DMS 273 treated with DMSO at 0.1 percent for 48 hours (cell line): ENCODE measurements at regions not wholly inside any gene's neighbourhood (a gene's known extent, or its start where the extent isn't known, plus 50 kb on each side); places are given as distances from the start of the nearest gene placed in this dataset.
"Not testable (repeated sequence)": the region's sequence is repeated elsewhere in the genome, so short reads cannot be mapped to it uniquely, and the experiment has no call there.

ENCODE experiments used
- DNase-seq: peaks from one replicate; lab custom pipeline; 2025; lab: John Stamatoyannopoulos, UW

DNA sequence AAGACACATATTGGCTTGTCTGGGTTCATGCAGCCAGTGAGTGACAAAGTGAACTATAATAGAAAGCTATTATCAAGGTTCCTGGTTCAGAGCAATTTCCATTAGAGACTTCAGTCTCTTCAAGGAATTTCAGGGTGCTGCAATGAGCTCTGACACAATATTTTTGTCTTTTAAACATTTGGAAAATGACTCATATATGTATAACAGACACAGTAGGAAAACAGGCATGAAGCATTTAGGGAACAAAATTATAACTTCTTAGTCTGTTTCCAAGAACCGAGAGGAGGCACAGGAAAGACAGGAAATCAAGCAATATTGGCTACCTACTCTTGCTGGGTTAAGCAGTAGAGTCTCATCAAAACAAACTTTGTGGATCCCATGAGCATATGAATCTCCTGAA, 170.4 kb downstream of the PTPRC start:
- DNase-seq, result no peak

DNA sequence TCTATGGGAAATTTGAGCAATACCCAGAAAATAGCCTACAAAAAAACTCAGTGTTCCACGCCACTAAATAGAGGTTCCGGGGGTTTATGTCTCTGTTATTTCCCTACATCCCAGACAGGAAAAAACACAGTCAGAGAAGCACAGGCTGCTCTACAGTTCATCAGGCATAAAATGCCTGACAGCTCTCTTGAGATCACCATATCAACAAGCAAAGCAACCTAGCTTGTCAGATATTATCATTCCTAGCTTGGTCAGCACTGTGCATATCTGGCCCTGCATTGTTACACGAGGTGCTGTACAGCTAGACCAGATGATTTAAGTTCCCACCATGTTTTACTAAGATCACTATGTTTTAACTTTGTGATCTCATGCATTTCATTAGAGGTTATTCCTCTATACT, 172.6 kb downstream of the PTPRC start:
- no peak for DNase-seq

DNA sequence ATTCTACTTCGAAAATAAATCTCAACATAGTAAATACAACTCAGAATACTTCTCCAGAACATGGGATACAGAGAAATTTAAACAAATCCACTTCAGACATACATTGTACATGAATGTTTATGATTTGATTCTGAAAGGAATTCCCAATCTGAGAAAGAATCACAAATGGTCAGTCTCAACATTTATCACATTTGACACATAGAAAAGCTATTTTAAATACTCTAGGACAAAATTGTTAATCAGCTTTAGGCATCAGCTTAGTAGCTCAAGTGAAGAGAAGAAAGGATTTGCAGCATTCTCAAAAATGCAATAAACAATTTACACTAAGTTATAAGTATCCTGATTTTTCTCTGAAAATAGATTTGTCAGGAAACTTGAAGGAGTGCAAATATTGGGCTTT, 184.8 kb downstream of the PTPRC start:
- DNase-seq, result no peak

DNA sequence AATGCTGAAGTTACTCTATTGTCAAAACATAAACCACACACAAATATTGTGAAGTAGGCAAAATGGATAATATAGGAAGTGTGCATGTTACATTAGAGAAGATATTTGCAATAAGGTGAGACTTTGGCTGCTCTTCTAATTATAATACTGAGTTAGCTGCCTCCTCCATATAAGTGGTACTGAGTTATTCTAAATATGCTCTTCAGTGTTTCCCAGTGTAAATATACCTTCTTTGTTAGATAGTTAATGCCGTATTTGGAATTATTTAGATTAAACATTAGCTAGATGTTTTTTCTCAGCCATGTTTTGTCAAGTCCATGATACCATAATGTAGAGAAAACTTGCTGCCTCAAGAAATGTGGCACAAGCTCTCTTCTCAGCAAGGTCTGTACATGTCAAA, 186.4 kb downstream of the PTPRC start:
- no peak for DNase-seq

DNA sequence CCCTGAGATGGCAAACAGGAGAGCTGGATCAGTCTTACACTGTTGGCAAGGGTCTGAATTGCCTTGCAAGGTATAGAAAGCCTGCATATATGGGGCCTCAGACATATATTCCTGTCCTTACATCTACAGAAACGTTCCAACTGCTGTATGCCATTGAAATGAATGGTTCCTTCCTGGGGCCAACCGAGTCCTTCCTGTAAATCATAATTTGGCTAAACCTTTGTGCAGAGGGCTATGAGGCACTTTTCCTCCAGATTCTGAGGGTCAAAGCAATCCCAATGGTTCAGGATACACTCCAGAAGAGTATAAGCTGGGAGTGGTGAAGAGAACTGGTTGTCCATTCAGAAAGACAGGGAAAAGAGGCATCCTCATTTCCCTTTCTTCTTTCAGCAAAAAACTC, 190.5 kb downstream of the PTPRC start:
- DNase-seq, result no peak

DNA sequence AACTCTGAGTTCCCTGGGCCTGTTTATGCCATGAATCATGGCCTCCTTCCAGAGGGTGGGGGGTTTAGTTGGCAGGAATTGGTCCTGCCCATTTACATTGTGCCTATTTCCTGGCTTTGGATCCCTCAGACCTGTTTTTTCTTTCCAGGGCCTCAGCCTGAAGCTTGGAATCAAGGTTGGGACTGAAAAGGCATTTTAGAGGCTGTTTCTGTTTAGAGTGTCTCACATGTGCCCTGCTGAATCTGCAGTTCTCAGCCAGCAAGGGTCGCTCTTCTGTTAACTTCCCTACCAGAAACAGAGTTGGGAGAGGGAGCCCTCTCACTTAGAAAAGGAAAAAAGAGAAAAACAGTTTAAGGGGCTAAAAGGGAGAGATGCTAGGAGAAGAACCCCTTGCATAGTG, 191.1 kb downstream of the PTPRC start:
- DNase-seq, result no peak

DNA sequence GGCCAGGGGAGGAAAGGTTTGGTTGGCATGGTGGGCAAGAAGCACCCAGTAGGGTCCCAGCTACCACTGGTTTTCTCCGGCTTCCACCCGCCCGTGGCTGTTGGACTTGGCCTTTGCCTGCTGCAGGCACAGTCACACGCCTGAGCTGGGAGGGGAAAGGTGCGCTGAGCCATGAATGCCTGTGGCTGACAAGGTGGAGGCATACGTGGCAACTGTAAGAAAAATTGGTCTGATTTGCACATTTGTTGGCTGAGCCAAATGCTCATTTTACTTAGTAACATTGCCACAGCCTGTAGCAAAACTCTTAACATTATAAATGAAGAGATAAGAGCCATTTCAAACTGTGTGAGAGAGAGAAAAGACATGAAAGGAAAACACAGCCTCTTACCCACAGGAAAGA, 191.6 kb downstream of the PTPRC start:
- no peak for DNase-seq

DNA sequence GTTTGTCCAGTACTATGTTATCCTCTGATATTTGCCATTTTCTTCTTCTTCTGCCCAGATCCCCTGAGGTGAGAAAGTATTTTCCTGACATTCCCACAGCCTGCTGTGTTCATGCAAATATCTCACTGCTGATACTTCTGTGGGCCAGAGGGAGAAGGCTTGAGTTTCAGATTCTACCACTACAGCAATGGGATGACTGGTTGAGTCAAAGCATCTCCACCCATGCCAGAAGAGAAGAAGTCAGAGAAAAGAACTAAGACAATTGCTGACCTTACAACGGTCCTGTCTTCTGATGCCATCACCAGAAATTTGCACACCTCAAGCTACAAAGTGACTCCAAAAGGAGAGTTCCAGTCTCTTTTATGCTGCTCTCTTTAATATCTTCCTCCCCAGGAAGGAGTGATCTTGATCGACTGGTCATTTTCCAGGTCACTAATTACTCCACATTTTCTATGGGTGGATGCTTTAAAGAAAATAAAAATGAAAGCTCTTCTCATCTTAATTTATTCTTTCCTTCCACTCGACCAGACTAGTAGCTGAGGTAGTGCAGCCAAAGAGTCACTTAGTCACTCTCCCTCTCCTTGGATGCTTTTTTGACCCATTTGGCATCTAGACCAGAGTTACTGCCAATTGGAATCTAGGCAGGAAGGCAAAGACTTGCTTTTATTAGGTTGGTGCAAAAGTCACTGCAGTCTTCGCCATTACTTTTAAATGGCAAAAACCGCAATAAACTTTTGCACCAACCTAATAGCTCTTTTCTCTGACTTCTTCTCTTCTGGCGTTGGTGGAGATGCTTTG, 195.1 kb downstream of the PTPRC start:
- no peak for DNase-seq

DNA sequence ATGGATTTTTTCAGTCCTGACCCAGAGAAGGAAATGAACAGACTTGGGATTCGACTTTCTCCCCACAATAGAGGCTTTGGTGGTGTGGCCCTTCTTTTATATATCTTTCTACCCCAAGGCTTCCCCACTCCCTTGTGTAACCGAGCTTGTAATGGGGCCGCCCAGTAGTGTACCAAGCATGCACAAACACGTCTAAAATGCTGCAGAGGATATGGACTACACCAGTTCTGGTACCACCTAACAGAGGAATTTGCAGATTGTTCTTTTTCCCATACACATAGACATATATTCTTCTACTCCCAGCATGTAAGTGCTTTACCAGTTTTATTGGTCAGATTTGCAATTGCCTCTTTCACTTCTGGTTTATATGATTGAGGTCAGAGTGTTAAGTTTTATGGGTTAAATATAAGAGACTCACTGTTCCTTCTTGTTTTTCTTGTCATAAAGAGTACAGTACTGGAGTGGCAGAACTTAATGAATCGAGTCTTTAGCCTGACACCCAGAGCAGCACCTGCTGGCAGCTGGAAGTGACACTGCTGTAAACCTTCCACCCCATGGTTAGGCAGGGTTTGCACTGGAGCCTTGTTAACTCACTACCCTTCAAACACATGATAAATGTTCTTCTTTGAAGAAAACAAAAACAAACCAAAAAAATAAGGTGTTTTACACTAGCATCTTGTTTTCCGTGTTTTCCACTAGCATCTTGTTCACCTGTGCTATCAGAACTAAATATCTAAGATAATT, 198.6 kb downstream of the PTPRC start:
- DNase-seq, result no peak

DNA sequence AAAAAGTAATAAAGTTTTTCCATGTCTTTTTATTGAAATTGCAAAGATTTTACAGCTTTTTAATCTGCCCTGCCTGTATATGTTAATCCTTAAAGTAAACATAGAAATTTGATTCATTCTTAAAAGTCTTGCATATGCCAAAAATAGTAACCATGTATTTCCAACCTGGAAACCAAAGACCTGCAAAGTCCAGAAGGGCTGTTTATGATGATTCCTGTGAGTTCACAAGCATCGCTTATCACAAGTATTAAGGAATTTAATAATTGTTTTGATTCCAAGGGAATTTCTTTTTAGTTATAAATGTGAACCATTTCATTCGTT, 199.1 kb downstream of the PTPRC start:
- no peak for DNase-seq

DNA sequence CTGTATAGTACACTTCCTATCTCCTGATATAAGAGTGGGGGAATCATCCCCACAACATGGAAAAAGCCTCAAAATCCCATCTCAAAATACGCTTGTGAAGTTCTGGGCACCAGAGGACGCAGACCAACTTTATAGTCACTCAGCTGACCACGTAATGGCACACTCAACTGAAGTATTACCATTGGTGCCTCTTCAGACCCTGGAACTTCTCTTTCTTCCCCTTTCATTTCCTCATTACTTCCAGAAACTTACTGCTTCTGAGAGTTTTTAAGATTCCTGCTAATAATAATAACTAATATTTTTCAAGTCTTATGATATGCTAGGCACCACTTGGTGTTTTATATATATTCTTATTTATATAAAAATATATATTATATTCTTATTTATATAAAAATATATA, 202.6 kb downstream of the PTPRC start:
- DNase-seq, result no peak

DNA sequence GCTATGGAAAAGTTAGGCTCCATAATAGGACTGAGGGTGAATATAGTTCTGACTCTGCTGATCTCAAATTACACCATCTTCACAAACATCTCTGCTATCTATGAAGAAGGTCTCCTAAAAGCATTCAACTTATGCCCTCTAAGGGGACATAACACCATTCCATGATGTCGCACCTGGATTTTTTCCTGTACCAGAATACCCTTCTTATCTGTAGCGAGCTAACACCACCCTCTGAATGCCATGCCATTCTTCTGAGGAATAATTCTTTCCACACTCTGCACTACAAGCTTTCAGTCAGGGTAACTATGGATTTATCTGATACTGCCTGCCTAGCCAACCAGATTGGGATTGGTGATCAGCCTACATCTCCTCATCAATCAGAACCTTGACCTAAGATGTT, 203.8 kb downstream of the PTPRC start:
- no peak for DNase-seq

DNA sequence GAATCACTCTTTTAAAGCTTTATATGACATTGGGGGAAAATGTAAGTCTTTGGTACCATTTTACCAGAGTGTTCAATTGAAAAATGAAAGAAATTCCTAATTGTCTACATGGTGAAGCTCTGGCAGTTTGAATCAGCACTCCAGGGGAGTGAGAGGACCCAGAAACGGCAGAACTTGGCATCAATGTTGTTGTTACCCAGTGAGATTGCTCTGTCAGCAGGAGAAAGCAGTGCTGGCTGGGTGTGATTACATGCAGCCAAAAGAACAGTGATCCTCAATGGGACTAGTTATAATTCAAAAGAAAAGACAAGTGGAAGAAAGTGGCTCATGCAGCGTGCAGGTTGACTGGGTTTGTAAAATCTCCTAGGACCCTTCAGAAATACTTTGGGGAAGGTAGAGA, 206.4 kb downstream of the PTPRC start:
- no peak for DNase-seq

DNA sequence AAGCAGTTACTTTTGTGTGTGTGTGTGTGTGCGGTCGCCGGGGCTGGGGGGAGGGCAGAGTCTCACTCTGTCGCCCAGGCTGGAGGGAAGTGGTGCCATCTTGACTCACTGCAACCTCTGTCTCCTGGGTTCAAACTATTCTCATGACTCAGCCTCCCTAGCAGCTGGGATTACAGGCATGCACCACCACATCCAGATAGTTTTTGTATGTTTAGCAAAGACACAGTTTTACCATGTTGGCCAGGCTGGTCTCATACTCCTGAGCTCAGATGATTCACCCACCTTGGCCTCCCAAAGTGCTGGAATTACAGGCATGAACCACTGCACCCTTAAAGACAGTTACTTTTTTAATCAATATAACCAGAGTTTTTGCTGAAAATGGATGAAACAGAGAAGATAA, 207.0 kb downstream of the PTPRC start:
- no peak for DNase-seq

DNA sequence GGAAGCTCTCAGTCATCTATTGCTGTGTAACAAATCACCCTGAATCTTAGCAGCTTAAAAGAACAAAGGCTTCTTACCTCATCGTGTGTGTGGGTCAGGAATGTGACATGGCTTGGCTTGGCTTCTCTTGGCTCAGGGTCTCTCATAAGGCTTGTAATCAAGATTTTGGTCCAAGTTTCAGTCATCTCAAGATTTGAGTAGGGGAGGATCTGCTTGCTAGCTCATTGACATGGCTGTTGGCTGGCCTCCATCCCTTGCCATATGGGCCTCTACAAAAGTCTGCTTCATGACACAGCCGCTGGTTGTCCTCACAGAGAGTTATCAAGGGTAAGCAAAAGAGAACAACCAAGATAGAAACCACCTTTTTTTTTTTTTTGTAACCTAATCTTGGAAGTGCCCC, 207.7 kb downstream of the PTPRC start:
- DNase-seq, result no peak

DNA sequence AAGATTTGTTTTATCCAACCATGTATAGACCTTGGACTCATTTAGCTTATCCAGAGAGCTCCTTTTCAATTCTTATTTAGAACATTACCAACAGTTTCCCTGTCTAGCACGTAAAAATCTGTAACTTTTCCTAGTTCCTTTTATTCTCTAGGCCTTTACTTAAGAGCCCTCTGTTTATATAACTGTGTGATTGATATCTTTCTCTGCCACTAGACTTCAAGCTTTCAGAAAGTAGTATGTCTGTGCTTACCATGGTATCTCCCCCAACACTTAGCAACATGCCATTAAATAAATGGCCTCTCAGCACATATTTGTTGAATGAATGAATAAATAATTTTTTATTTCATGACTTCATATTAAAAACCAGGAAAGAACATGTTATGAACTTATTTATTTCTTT, 209.4 kb downstream of the PTPRC start:
- DNase-seq, result no peak

DNA sequence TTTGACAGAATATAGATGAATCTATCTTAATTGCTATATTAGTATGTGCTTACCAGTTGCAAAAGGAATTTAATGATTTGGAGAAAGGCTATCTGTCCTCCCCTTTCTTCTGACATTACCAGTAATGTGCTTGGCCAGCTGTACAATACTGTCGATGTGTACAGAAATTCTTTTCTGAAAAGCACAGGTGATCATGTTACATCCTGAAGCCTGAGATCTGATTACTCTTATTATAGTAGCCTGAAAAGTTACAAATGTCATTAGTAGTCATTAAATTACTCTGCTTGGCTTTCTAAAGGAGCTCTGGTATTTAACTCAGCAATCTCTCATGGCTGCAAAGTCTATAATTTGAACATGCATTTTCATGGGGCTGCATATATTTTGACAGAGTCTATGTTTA, 209.8 kb downstream of the PTPRC start:
- DNase-seq, result no peak

DNA sequence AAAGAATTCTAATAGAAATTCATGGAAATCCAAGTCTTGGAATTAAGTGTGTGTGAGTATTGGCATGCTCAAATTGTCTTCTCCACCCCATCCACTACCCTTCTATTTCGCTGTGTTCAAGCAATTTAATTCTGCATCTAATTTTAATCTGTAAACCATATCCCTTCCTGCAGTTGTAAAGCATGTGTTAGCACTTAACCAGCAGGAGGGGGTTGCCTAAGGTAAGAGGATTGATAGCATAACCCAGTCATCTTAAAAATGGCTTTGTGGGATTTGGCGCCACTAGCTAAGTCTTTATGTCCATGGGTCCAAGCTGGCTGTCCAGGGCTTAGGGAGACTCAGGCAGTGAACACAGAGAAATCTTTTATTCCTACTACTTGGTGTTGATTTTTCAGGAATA, 210.3 kb downstream of the PTPRC start:
- DNase-seq, result no peak

DNA sequence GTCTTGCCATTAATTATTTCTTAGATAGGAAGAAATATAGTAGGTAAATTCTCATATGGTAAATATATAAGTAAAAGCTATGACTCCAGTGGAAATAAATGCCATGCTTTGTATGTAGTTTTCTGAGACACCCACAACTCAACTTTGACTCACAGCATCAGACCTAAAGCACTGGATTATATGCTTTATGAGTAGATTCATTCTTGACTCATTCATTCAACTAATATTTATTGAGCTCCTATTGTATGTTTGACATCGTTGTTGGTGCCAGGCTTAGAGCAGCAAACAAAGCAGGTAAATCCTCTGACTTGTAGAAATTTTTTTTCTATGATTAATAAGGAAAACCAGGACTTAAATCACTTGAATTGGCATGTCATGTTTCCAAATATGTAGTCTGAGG, 211.4 kb downstream of the PTPRC start:
- no peak for DNase-seq

DNA sequence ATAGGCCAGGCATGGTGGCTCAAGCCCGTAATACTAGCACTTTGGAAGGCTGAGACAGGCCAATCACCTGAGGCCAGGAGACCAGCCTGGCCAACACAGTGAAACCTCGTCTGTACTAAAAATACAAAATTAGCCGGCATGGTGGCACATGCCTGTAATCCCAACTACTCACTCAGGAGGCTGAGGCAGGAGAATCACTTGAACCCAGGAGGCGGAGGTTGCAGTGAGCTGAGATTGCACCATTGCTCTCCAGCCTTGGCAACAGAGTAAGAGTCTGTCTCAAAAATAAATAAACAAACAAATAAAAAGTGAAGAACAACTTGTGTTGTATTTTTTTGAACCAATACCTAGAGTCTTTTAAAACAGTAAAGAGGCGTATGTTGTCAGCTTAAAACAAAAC, 212.1 kb downstream of the PTPRC start:
- DNase-seq, result not testable (repeated sequence)

DNA sequence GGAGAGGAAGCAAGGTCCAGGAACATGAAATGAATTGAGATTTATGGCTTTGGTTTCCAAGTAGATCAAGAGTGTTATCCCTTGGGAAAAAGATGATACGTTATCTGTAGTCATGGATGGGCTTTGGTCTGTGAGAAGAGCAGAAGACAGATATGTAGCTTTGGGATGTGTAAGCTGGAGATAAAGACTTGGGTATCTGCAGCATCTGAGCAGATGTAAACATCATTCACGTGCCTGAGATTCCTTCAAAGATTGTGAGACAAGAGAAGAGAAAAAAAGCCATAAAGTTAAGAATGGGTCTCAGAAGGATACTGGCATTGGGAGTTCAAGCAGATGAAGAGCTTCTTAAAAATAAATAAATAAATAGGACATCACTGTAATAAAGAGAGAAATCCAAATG, 217.8 kb downstream of the PTPRC start:
- DNase-seq, result no peak

DNA sequence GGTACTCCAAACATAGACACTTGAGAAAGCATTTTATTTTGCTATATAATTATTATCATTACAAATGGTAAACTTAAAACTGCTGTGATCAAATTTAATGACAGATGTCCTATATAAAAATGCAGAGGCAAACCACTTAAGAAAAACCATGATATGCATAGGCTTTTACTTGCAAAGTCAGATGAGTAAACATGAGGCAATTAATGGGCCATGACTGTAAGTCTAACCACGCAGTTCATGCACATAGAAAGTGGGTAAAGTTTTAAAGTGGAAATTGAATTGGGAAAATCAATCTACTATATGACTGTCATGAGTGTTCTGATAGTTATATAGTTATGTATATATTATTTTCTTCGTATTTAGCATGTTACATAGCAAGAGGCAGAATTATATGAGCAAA, 219.2 kb downstream of the PTPRC start:
- DNase-seq, result no peak

DNA sequence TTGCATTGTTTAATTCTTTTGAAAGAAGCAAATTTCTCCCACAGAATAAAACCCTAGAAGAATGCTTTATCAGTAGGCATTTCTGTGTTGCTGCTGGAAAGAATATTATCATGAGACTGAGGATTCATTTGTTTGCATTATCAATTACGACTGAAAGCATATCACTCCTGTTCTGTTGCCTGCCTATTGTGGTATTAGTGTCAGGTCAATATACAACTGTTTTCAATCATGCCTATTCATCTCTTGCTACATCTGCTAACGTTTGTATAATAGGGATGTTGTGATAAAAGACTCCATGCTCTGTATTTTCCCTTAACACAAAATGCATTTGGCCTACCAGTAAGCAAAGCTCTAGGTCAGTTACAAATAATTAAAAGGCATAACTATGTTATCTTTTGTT, 221.5 kb downstream of the PTPRC start:
- no peak for DNase-seq

DNA sequence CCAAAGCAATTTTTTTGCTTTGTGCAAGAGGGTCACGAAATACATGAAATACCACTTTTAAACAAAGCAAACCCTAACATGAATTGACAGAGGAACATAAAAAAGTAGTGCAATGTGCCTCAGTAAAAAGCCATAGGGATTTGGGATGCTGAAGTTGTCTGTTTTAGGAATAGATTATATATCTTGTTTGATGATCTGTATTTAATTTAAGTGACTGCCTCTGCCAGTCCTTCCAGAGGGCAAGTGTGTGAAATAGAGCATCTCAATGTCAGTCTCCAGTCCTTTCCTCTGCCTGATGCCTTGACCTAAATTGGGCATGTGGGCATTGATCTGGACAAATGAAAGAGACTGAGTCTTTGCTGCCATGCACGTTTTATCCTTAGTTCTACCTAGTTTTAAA, 222.8 kb downstream of the PTPRC start:
- DNase-seq, result no peak
